ENCODE measurements at regions not wholly inside any gene's neighbourhood (a gene's known extent, or its start where the extent isn't known, plus 50 kb on each side); places are given as distances from the start of the nearest gene placed in this dataset.
"Not testable (repeated sequence)": the region's sequence is repeated elsewhere in the genome, so short reads cannot be mapped to it uniquely, and the experiment has no call there.

DNA sequence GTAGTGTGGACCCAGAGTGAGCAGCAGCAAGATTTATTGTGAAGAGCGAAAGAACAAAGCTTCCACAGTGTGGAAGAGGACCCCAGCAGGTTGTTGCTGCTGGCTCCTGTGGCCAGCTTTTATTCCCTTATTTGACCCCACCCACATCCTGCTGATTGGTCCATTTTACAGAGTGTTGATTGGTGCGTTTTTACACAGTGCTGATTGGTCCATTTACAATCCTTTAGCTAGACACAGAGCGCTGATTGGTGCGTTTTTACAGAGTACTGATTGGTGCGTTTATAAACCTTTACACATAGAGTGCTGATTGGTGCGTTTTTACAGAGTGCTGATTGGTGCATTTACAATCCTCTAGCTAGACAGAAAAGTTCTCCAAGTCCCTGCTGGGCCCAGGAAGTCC, 109.5 kb upstream of the CHD6 start:
- not testable (repeated sequence) for TF ChIP-seq POLR2A (IDR thresholded peaks at IDR 0.05; ENCODE audit: low read depth, low read length); POLR2AphosphoS5 (IDR thresholded peaks at IDR 0.05; ENCODE audit: low read depth, low read length); SPI1 (IDR thresholded peaks at IDR 0.05; ENCODE audit: low read depth, low read length); PAX5 (IDR thresholded peaks at IDR 0.05; ENCODE audit: insufficient read depth, low read length, severe bottlenecking)

Data from GM12891 (cell line).